Activated CD4-positive, alpha-beta T cell treated with anti-CD3 and anti-CD28 coated beads for 1 hour (primary cell): ENCODE measurements at regions not wholly inside any gene's neighbourhood (a gene's known extent, or its start where the extent isn't known, plus 50 kb on each side); places are given as distances from the start of the nearest gene placed in this dataset.
"Not testable (repeated sequence)": the region's sequence is repeated elsewhere in the genome, so short reads cannot be mapped to it uniquely, and the experiment has no call there.

ENCODE experiments used
- DNase-seq: peaks from one replicate; pipeline ENCODE4 v3.0.0-alpha.2; 2020

- DNase-seq: no peak
Measured at GRCh38 chr1:61579802-61580201, 145.1 kb downstream of the TM2D1 start.

DNA sequence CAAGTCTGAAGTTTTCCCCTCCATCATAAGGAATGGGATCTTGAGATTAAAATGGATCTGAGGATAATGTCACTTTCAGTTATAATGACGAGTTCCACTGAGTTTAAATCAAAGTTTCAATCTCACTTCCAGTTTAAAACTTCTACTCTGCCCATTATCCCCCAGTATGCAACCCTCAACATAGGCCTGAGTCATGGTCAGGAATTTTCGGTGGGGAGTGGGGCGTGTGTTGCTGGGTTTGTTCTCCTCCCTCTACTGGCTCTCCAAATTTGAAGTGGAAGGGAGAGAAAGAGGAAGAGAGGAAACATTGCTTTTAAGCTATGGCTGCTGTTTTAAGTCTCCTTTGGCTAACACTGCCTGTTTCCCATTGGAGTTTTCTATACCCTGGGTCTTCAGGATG is 152.9 kb downstream of the TM2D1 start:
- no peak for DNase-seq

GRCh38 chr1:61570191-61570590 is 154.8 kb downstream of the TM2D1 start:
- DNase-seq: no peak

DNA sequence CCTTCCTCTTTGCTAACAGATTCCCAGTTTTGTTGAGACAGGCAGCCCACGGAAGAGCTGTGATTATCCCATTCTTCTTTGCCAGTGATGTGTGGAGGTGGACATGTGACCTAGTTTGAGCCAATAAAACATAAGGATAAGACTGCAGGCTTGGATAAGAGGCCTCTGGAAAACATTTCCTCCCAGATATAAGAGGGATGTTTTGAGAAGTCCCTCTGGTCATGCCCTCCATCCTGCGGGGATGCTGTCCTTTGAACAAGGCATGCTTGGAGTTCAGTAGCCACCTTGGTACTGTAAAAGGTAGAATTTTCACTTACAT is 155.7 kb downstream of the TM2D1 start:
- no peak for DNase-seq

DNA sequence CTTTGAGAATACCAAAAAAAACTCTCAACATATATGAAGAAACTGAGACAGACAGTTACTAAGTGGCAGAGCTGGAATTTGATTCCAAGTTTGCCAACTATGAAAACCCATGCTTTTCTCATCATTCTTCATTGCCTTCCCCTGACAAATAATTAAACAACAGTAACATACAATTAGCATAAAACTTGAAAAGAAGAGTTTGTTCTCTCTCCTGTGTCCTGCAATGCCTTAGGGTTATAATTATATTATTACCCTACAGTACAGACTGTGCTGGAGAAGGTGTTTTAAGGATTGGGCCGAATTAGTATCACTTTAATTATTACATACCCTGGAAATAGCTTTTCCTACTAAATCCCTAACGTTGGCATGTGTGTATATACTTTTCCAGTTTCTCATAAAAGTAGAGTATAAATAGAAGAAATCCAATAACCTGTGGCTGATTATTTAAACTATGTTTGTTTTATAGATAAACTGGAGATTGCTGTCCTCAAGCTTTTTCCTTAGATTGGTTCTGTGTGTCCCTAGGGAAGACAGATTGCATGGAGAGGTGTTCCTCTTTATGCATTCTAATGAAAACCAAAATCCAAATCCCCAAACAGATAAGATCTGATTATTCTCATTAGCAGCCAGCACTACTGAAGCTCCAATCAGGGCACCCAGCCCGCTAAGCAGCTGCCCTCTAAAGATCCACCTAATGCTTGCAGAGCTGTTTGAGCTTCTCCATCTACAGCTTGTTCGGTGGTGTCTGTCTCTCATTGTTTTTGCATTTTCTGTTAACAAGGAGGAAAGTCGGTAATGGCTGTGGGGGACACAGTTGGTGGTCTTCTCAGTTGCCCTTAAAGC is 156.3 kb downstream of the TM2D1 start:
- DNase-seq: no peak

DNA sequence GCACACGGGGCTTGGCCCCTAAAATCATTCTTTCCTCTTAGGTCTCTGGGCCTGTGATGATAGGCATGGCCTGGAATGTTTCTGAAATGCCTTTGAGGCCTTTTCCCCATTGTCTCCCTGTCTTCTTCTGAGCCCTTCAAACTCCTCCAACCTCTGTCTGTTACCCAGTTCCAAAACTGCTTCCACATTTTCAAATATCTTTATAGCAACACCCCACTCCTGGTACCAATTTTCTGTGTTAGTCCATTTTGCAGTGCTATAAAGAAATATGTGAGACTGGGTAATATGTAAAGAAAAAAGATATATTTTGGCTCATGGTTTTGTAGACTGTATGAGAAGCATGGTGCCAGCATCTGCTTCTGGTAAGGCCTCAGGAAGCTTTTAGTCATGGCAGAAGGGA is 158.8 kb downstream of the TM2D1 start:
- no peak for DNase-seq

GRCh38 chr1:61563611-61564010 is 161.3 kb downstream of the TM2D1 start:
- no peak for DNase-seq

DNA sequence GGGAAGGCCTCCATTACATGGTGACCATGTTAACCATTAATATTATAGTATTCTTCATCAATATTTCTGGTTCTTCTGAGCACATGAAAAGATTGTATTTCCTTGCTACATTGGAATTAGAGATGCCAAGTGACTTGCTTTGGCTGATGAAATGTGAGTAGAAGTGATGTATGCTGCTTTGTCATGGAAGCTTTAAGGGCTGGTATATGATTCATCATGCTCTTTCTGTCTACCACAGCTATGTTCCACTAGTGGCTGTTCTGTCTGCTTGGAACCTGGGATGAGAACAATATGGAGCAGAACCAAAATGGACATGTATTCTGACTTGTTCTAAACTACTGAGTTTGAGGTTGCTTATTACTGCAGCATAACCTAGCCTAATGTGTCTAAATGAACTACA is 163.3 kb downstream of the TM2D1 start:
- no peak for DNase-seq

DNA sequence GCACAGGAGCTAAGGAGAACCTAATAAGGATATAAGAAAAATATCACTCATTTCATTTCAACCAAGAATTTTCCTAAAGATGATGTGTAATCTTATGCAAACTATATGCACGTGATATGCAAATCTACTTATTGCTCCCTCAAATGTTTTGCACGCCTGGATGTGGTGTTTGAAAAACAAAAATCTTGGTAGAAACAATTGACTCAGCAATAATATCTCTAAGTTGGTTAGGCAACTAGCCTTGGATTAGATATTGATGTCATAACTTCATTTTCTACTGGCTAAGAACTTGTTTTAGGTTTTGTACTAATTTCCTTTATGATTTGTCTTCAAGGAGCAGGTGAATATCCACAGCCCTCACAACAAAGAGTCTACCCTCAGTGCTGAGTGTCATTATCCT is 164.6 kb downstream of the TM2D1 start:
- DNase-seq: no peak

DNA sequence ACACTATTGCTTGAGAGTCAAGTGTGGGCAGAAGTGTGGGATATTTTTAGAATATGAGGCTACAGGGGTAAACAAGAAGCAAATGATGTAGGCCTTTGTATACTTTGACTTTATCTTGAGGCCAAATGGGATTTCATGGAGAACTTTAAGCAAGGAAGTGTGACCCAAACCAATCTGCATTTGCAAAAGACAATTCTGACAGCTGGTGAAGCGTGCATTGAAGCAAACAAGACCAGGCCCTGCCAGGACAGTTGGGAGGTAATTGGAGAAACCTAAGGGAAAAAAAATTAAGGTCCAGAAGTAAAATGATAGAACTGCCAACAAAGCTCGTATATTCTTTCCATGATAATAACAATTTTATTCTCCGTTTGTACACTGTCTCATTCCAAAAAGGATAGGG is 168.3 kb downstream of the TM2D1 start:
- DNase-seq: no peak

- DNase-seq: no peak
Measured at GRCh38 chr1:61552630-61553305, 172.2 kb downstream of the TM2D1 start.

DNA sequence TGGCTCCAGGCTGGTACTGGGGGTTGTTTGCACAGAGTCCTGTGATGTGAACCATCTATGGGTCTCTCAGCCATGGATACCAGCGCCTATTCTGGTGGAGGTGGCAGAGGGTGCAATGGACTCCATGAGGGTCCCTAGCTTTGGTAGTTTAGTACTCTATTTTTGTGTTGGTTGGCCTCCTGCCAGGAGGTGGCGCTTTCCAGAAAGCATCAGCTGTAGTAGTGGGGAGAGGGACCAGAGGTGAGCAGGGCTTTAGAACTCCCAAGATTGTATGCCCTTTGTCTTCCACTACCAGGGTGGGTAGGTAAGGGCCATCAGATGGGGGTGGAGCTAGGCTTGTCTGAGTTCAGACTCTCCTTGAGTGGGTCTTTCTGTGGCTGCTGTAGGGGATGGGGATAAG is 177.6 kb downstream of the TM2D1 start:
- DNase-seq: not testable (repeated sequence)

GRCh38 chr1:61544870-61545269 is 180.1 kb downstream of the TM2D1 start:
- DNase-seq: not testable (repeated sequence)

GRCh38 chr1:61543498-61543897 is 181.4 kb downstream of the TM2D1 start:
- DNase-seq: not testable (repeated sequence)

- DNase-seq: no peak
Measured at GRCh38 chr1:61539720-61540462, 185.1 kb downstream of the TM2D1 start.

DNA sequence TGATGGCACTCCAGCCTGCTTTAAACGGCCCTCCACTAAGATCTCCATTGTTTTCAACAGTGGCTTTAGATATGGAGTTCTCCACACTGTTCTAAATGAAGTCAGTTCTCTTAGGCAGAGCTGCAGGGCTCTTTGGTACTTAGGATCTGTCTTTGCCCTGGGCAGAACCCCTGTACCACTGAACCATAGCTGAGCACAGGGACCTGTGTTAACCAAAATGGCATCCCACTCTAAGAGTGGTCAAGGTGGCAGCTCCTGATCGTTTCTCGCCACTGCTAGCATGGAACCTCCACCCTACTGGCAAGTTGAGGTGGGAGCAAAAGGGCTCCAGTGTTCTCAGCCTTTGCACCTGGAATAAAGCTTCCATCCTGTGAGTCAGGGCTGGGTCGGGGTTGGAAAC is 186.7 kb downstream of the TM2D1 start:
- no peak for DNase-seq

GRCh38 chr1:61536174-61537108 is 188.5 kb downstream of the TM2D1 start:
- DNase-seq: no peak

DNA sequence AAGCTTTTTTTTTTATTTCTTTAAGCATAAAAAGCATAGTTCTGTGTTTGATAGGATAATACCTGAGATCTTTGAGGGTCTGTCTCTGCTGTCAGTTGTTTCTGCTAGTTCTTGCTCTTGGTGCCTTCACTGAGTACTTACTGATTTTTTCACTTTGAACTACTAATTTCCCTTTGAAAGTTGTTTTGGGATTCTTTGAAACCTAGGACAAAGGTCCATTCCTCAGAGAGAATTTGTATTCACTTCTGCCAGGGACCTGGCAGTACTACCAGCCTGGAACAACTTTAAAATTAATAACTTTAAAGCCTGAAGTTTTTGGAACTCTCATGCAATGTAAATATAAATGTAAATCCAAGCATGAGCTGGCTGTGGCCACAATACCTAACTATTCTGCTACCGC is 190.1 kb downstream of the TM2D1 start:
- DNase-seq: no peak

DNA sequence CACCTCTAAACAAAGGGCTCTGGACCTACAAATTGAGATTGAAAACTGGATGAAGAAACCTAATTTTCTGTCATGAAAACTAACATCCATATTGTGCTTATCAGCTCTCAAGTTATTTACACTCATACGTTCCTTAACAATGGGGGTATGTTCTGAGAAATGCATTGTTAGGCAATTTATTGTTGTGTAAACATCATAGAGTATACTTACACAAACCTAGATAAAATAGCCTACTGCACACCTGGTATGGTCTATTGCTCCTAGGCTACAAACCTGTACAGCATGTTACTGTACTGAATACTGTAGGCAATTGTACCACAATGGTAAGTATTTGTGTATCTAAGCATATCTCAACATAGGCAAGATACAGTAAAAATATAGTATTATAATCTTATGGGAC is 191.4 kb downstream of the TM2D1 start:
- DNase-seq: no peak

DNA sequence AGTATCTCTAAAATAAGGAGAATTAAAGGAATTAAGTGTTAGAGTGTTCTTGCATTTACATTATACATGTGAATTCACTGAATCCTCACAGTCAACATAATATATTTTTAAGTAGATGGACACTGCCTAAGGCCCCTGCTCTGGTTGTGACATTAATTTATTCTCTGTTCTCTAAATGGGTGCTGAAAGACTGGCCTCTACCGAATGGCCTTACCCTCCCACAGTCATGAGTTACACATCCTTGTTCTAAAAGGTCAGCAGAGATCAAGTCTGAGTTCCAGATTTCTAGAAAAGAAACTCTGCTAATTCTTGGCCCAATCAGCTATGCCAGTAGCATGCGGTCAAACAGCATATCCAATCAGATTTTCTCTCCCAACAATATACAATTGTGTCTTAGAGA is 193.2 kb downstream of the TM2D1 start:
- DNase-seq: no peak

- no peak for DNase-seq
Measured at GRCh38 chr1:61523893-61524605, 200.9 kb downstream of the TM2D1 start.

DNA sequence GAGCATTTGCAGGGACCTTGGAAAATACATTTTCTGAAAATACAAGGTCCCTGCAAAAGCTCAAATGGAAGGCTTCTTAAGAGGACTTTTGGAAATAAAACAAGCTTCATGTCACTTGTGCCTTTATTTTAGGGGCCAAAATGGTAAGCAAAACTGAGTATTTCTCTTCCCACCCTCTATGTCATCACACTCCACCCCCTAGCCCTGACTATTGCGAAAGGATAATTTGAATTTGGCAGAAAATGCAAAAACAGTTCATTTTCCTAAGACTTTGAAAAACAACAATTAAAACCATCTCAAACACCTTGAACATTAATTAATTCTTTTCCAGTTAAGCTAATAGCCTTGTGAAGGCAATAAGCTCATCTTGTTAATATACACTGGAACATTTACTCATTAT is 201.7 kb downstream of the TM2D1 start:
- DNase-seq: no peak
